ENCODE measurements at regions not wholly inside any gene's neighbourhood (a gene's known extent, or its start where the extent isn't known, plus 50 kb on each side); places are given as distances from the start of the nearest gene placed in this dataset.

DNA sequence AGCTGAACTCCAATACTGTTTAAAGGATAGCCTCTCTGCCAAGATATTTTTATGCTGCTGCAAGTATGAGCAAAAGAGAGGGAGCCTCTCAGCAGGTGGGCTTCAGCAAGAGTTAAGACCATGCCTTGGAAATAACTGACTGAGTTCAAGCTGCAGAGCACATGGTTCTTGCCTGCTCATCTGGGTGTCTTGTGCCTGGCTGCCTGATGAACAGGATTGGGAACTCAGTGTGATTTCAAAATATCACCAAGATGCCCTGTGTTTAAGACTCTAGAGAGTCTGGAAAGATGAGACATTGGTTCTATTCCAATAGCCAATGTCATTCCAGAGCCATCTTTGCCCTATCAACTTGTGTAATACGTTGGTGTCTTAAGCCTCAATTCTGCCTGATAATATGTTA is 147.5 kb upstream of the VEPH1 start:
- TF ChIP-seq, protein P1, sequence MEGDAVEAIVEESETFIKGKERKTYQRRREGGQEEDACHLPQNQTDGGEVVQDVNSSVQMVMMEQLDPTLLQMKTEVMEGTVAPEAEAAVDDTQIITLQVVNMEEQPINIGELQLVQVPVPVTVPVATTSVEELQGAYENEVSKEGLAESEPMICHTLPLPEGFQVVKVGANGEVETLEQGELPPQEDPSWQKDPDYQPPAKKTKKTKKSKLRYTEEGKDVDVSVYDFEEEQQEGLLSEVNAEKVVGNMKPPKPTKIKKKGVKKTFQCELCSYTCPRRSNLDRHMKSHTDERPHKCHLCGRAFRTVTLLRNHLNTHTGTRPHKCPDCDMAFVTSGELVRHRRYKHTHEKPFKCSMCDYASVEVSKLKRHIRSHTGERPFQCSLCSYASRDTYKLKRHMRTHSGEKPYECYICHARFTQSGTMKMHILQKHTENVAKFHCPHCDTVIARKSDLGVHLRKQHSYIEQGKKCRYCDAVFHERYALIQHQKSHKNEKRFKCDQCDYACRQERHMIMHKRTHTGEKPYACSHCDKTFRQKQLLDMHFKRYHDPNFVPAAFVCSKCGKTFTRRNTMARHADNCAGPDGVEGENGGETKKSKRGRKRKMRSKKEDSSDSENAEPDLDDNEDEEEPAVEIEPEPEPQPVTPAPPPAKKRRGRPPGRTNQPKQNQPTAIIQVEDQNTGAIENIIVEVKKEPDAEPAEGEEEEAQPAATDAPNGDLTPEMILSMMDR (IDR thresholded peaks at IDR 0.05) = no peak
- no peak for TF ChIP-seq POLR2AphosphoS5 (IDR thresholded peaks at IDR 0.05)
- TF ChIP-seq POLR2A (IDR thresholded peaks at IDR 0.05) = no peak

Data from prostate gland (tissue), 2 donors.